ENCODE measurements at regions not wholly inside any gene's neighbourhood (a gene's known extent, or its start where the extent isn't known, plus 50 kb on each side); places are given as distances from the start of the nearest gene placed in this dataset.

DNA sequence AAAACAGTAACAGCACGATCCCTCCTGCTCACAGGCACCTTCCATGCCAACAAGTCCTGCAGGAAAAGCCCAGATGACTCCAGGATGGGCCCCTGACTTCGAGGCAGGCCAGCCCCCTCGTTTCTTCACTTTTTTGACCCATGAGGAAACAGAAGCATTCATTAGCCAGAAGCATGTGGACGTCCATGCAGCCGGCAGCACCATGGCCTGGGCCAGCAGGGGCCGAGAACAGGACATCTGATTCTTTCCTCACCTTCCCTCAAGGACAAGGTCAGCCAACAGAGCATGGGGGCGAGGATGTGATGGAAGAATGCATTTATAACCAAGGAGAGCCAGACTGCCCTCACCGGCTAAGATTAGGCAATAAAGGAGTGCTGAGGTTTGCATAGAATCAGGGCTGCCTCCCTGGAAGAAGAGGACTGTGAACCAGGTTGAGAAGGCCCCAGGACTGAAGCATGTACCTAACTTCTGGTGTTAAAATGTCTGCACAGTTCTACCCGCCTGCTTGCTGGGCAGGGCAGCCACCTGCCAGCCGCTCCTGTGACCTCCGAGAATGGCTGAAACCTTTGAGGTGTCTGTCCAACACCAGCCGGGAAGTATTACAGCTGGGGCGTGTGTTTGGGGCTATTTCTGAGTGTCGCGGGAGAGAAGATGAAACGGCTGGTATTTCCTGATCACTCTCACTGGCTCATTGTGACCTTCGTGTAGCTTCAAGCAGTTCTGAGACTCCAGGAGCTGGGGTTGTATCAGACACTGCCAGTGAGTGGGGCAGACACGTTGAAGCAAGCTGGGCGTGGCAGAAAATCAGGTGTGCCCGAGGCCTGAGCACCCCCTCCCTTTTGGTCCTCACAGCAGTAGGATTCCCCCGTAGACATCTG, 94.0 kb upstream of the TNRC6C start:
- H3K36me3 Mint-ChIP-seq: peaks cover 3% of the 10 kb centered on the region
- no peaks in the 10 kb centered on the region for H3K27me3 Mint-ChIP-seq
- ATAC-seq (ENCODE audit: low read depth in 2 of 2) (no peak), DNase-seq (no peak)
- H3K4me1 Mint-ChIP-seq: peaks cover 0 to 20% (median 6%) of the 10 kb centered on the region in 4 donors
- H3K27me3 ChIP-seq (ENCODE audit: control insufficient read depth, insufficient read depth, low read length): no peaks in the 10 kb centered on the region
- H3K4me3 Mint-ChIP-seq: no peak overlapping the region
- H3K4me3 ChIP-seq (ENCODE audit: low read depth, low read length): no peak overlapping the region
- no peaks in the 10 kb centered on the region for H3K9me3 ChIP-seq (ENCODE audit: control insufficient read depth in 2 of 2, low read length in 2 of 2)
- no peaks in the 10 kb centered on the region for H3K36me3 ChIP-seq (ENCODE audit: control insufficient read depth, insufficient read depth, low read length)
- peak overlapping the region in 2 of 3 donors; percentile 66 to 78 for H3K27ac Mint-ChIP-seq
- H3K9me3 Mint-ChIP-seq: no peaks in the 10 kb centered on the region
- no peak overlapping the region for H3K27ac ChIP-seq (ENCODE audit: insufficient read depth, low read length, poor library complexity, severe bottlenecking)
- H3K4me1 ChIP-seq (ENCODE audit: control insufficient read depth, insufficient read depth, low read length, poor library complexity, severe bottlenecking): peaks cover 3% of the 10 kb centered on the region

GRCh38 chr17:77865112-77865611, 93.3 kb upstream of the TNRC6C start:
- Histone ChIP-seq H3K27ac (ENCODE audit: insufficient read depth, low read length, poor library complexity, severe bottlenecking) (no peak overlapping the region), H3K4me1 (ENCODE audit: control insufficient read depth, insufficient read depth, low read length, poor library complexity, severe bottlenecking) (peaks cover 6% of the 10 kb centered on the region), H3K27me3 (ENCODE audit: control insufficient read depth, insufficient read depth, low read length) (no peaks in the 10 kb centered on the region), H3K4me3 (ENCODE audit: low read depth, low read length) (no peak overlapping the region), H3K9me3 (ENCODE audit: control insufficient read depth in 2 of 2, low read length in 2 of 2) (no peaks in the 10 kb centered on the region), H3K36me3 (ENCODE audit: control insufficient read depth, insufficient read depth, low read length) (no peaks in the 10 kb centered on the region)
- no peak overlapping the region for H3K27ac Mint-ChIP-seq
- ATAC-seq (ENCODE audit: low read depth in 2 of 2) (no peak), DNase-seq (no peak)
- no peaks in the 10 kb centered on the region for H3K9me3 Mint-ChIP-seq
- H3K4me1 Mint-ChIP-seq: peaks cover 5 to 25% (median 9%) of the 10 kb centered on the region in 4 donors
- H3K36me3 Mint-ChIP-seq: peaks cover 3% of the 10 kb centered on the region
- H3K4me3 Mint-ChIP-seq: no peak overlapping the region
- H3K27me3 Mint-ChIP-seq: no peaks in the 10 kb centered on the region

DNA sequence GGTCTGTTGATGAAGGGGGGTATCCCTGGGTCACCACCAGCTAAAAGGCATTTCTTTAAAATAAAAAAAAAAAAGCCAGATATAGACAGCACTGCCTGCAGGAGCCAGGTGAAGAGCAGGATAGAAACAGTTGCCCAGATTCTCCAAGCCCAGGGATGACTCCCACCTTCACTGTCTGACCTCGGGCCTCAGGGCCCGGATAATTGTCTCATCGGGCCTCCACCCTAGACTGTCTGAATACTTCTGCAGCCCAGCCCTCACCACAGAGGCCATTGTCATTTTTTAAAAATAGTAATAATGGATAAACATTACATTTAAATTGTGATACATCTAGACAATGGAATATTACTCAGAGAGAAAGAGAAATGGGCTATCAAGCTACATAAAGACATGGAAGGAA, 92.8 kb upstream of the TNRC6C start:
- ATAC-seq (ENCODE audit: low read depth in 2 of 2) (no peak), DNase-seq (no peak)
- Histone ChIP-seq H3K4me3 (ENCODE audit: low read depth, low read length) (no peak overlapping the region), H3K9me3 (ENCODE audit: control insufficient read depth in 2 of 2, low read length in 2 of 2) (no peaks in the 10 kb centered on the region), H3K27ac (ENCODE audit: insufficient read depth, low read length, poor library complexity, severe bottlenecking) (no peak overlapping the region), H3K36me3 (ENCODE audit: control insufficient read depth, insufficient read depth, low read length) (no peaks in the 10 kb centered on the region), H3K4me1 (ENCODE audit: control insufficient read depth, insufficient read depth, low read length, poor library complexity, severe bottlenecking) (peaks cover 6% of the 10 kb centered on the region), H3K27me3 (ENCODE audit: control insufficient read depth, insufficient read depth, low read length) (no peaks in the 10 kb centered on the region)
- H3K4me1 Mint-ChIP-seq: peaks cover 5 to 25% (median 9%) of the 10 kb centered on the region in 4 donors
- no peaks in the 10 kb centered on the region for H3K27me3 Mint-ChIP-seq
- H3K4me3 Mint-ChIP-seq: no peak overlapping the region
- no peaks in the 10 kb centered on the region for H3K9me3 Mint-ChIP-seq
- H3K27ac Mint-ChIP-seq: no peak overlapping the region
- peaks cover 3% of the 10 kb centered on the region for H3K36me3 Mint-ChIP-seq

GRCh38 chr17:77867308-77867781, 91.2 kb upstream of the TNRC6C start:
- no peaks in the 10 kb centered on the region for H3K9me3 ChIP-seq (ENCODE audit: control insufficient read depth in 2 of 2, low read length in 2 of 2)
- H3K4me3 ChIP-seq (ENCODE audit: low read depth, low read length): no peak overlapping the region
- no peak overlapping the region for H3K27ac ChIP-seq (ENCODE audit: insufficient read depth, low read length, poor library complexity, severe bottlenecking)
- Mint-ChIP-seq H3K4me3 (no peak overlapping the region), H3K4me1 (peaks cover 4 to 34% (median 13%) of the 10 kb centered on the region in 4 donors), H3K36me3 (no peaks in the 10 kb centered on the region), H3K27ac (peak overlapping the region in 1 of 3 donors; percentile 67), H3K27me3 (no peaks in the 10 kb centered on the region), H3K9me3 (peaks cover 0 to 1% (median 0%) of the 10 kb centered on the region in 7 donors)
- DNase-seq (no peak), ATAC-seq (ENCODE audit: low read depth in 2 of 2) (peak in 1 of 2 donors; percentile 10)
- peaks cover 12% of the 10 kb centered on the region for H3K4me1 ChIP-seq (ENCODE audit: control insufficient read depth, insufficient read depth, low read length, poor library complexity, severe bottlenecking)
- H3K36me3 ChIP-seq (ENCODE audit: control insufficient read depth, insufficient read depth, low read length): no peaks in the 10 kb centered on the region
- H3K27me3 ChIP-seq (ENCODE audit: control insufficient read depth, insufficient read depth, low read length): no peaks in the 10 kb centered on the region

GRCh38 chr17:77867976-77868713, 90.4 kb upstream of the TNRC6C start:
- H3K9me3 Mint-ChIP-seq: peaks cover 0 to 1% (median 0%) of the 10 kb centered on the region in 7 donors
- Histone ChIP-seq H3K4me3 (ENCODE audit: low read depth, low read length) (no peak overlapping the region), H3K36me3 (ENCODE audit: control insufficient read depth, insufficient read depth, low read length) (no peaks in the 10 kb centered on the region), H3K9me3 (ENCODE audit: control insufficient read depth in 2 of 2, low read length in 2 of 2) (no peaks in the 10 kb centered on the region), H3K4me1 (ENCODE audit: control insufficient read depth, insufficient read depth, low read length, poor library complexity, severe bottlenecking) (peaks cover 18% of the 10 kb centered on the region), H3K27me3 (ENCODE audit: control insufficient read depth, insufficient read depth, low read length) (no peaks in the 10 kb centered on the region), H3K27ac (ENCODE audit: insufficient read depth, low read length, poor library complexity, severe bottlenecking) (no peak overlapping the region)
- H3K4me1 Mint-ChIP-seq: peaks cover 11 to 42% (median 17%) of the 10 kb centered on the region in 4 donors
- no peaks in the 10 kb centered on the region for H3K36me3 Mint-ChIP-seq
- DNase-seq: no peak
- no peak overlapping the region for H3K27ac Mint-ChIP-seq
- no peaks in the 10 kb centered on the region for H3K27me3 Mint-ChIP-seq
- no peak for ATAC-seq (ENCODE audit: low read depth in 2 of 2)
- H3K4me3 Mint-ChIP-seq: no peak overlapping the region

DNA sequence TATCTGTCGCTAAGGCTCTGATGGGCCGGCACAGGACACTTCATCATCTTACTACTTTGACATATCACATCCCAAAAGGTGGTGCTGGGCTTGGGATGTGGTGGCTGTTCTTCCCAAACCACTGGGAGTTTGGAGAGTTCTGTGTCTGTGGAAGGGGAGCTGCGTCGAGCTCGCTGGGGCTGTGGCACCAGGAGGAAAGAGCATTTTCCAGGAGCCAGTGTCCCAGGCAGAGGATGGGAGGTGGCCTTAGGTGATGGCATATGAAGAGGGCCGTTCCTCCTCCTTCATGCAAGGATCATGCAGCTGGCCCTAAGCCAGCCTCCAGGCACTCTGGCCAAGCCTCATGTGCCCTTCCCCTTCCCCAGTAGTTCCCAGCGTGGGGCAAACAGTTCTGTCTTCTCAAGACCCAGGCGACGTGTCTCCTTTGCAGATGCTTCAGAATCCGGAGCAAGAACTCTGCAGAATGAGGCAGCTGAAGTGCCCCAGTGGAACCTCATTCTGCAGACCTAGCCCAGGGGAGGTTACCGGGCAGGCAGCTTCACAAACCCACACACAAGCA, 89.4 kb upstream of the TNRC6C start:
- Mint-ChIP-seq H3K4me3 (peak overlapping the region in 1 of 4 donors; percentile 46), H3K27me3 (no peaks in the 10 kb centered on the region), H3K36me3 (no peaks in the 10 kb centered on the region), H3K4me1 (peaks cover 12 to 51% (median 20%) of the 10 kb centered on the region in 4 donors), H3K27ac (peak overlapping the region in 1 of 3 donors; percentile 56), H3K9me3 (peaks cover 0 to 1% (median 0%) of the 10 kb centered on the region in 7 donors)
- peaks cover 26% of the 10 kb centered on the region for H3K4me1 ChIP-seq (ENCODE audit: control insufficient read depth, insufficient read depth, low read length, poor library complexity, severe bottlenecking)
- H3K36me3 ChIP-seq (ENCODE audit: control insufficient read depth, insufficient read depth, low read length): no peaks in the 10 kb centered on the region
- DNase-seq (no peak), ATAC-seq (ENCODE audit: low read depth in 2 of 2) (no peak)
- H3K4me3 ChIP-seq (ENCODE audit: low read depth, low read length): no peak overlapping the region
- H3K27me3 ChIP-seq (ENCODE audit: control insufficient read depth, insufficient read depth, low read length): no peaks in the 10 kb centered on the region
- H3K9me3 ChIP-seq (ENCODE audit: control insufficient read depth in 2 of 2, low read length in 2 of 2): no peaks in the 10 kb centered on the region
- H3K27ac ChIP-seq (ENCODE audit: insufficient read depth, low read length, poor library complexity, severe bottlenecking): no peak overlapping the region

GRCh38 chr17:77869665-77870132, 88.8 kb upstream of the TNRC6C start:
- peak in 1 of 3 donors; percentile 20 for DNase-seq
- peaks cover 0 to 1% (median 0%) of the 10 kb centered on the region in 7 donors for H3K9me3 Mint-ChIP-seq
- no peaks in the 10 kb centered on the region for H3K36me3 ChIP-seq (ENCODE audit: control insufficient read depth, insufficient read depth, low read length)
- H3K4me1 ChIP-seq (ENCODE audit: control insufficient read depth, insufficient read depth, low read length, poor library complexity, severe bottlenecking): peaks cover 26% of the 10 kb centered on the region
- peak overlapping the region in 1 of 3 donors; percentile 56 for H3K27ac Mint-ChIP-seq
- no peaks in the 10 kb centered on the region for H3K36me3 Mint-ChIP-seq
- ATAC-seq (ENCODE audit: low read depth in 2 of 2): peak; percentile 39 to 53
- H3K4me3 Mint-ChIP-seq: peak overlapping the region in 2 of 4 donors; percentile 46 to 69
- H3K4me1 Mint-ChIP-seq: peaks cover 13 to 47% (median 20%) of the 10 kb centered on the region in 4 donors
- H3K27me3 Mint-ChIP-seq: no peaks in the 10 kb centered on the region
- H3K27ac ChIP-seq (ENCODE audit: insufficient read depth, low read length, poor library complexity, severe bottlenecking): no peak overlapping the region
- H3K4me3 ChIP-seq (ENCODE audit: low read depth, low read length): no peak overlapping the region
- no peaks in the 10 kb centered on the region for H3K9me3 ChIP-seq (ENCODE audit: control insufficient read depth in 2 of 2, low read length in 2 of 2)
- no peaks in the 10 kb centered on the region for H3K27me3 ChIP-seq (ENCODE audit: control insufficient read depth, insufficient read depth, low read length)
